Cardiac muscle cell (in vitro differentiated cells and primary cell): ENCODE measurements at regions not wholly inside any gene's neighbourhood (a gene's known extent, or its start where the extent isn't known, plus 50 kb on each side); places are given as distances from the start of the nearest gene placed in this dataset.

Source experiments
- DNase-seq, 2 donors: peaks; one replicate each; pipeline versions ENCODE4 v3.0.0 to v3.0.0-alpha.2; 2010 to 2017; ENCODE audit warnings: low read depth in 1 of 2, low spot score in 1 of 2
- H3K27ac ChIP-seq: fragments of 200-600 bp; sonication (generic); 2 replicates; pipeline ENCODE4 v1.5.1; 2016
- H3K27me3 ChIP-seq: fragments of 200-600 bp; sonication (generic); 2 replicates; pipeline ENCODE4 v1.6.0; 2016; ENCODE audit warnings: control low read depth
- H3K36me3 ChIP-seq: fragments of 200-600 bp; sonication (generic); 2 replicates; pipeline ENCODE4 v1.5.1; 2016; ENCODE audit warnings: control low read depth
- H3K4me1 ChIP-seq: fragments of 200-600 bp; sonication (generic); 2 replicates; pipeline ENCODE4 v1.8.1; 2017; ENCODE audit warnings: low read depth, mild to moderate bottlenecking, mixed run types
- H3K4me3 ChIP-seq: fragments of 200-600 bp; sonication (generic); 2 replicates; pipeline ENCODE4 v1.5.1; 2016; ENCODE audit warnings: mild to moderate bottlenecking
- H3K9me3 ChIP-seq: fragments of 200-600 bp; sonication (generic); 2 replicates; pipeline ENCODE4 v1.5.1; 2017; ENCODE audit warnings: low read depth, mild to moderate bottlenecking, control low read depth
- CTCF ChIP-seq: IDR thresholded peaks from 2 replicates; pipeline ENCODE4 v1.5.1; 2012; ENCODE audit warnings: low read depth, mild to moderate bottlenecking, low read length

GRCh38 chr3:21894459-21895340, 143.7 kb upstream of the ZNF385D start:
- peak; percentile 37 to 49 for DNase-seq
- Histone ChIP-seq H3K9me3 (no peaks in the 10 kb centered on the region), H3K4me3 (no peak overlapping the region), H3K27me3 (no peaks in the 10 kb centered on the region), H3K27ac (no peak overlapping the region), H3K4me1 (no peaks in the 10 kb centered on the region), H3K36me3 (no peaks in the 10 kb centered on the region)
- peak; percentile 55 for TF ChIP-seq CTCF

- no peaks in the 10 kb centered on the region for H3K36me3 ChIP-seq
- H3K4me1 ChIP-seq = no peaks in the 10 kb centered on the region
- no peaks in the 10 kb centered on the region for H3K9me3 ChIP-seq
- H3K27me3 ChIP-seq = no peaks in the 10 kb centered on the region
- no peak overlapping the region for H3K4me3 ChIP-seq
- no peak for DNase-seq
- TF ChIP-seq CTCF = no peak
- no peak overlapping the region for H3K27ac ChIP-seq
Observed at GRCh38 chr3:21898316-21898715, 147.3 kb upstream of the ZNF385D start.

- DNase-seq = no peak
- Histone ChIP-seq H3K36me3 (no peaks in the 10 kb centered on the region), H3K4me1 (no peaks in the 10 kb centered on the region), H3K9me3 (no peaks in the 10 kb centered on the region), H3K27ac (no peak overlapping the region), H3K27me3 (no peaks in the 10 kb centered on the region), H3K4me3 (no peak overlapping the region)
- TF ChIP-seq CTCF = no peak
Observed at GRCh38 chr3:21901484-21901883, 150.5 kb upstream of the ZNF385D start.

- H3K4me3 ChIP-seq = no peak overlapping the region
- TF ChIP-seq CTCF = no peak
- no peaks in the 10 kb centered on the region for H3K36me3 ChIP-seq
- H3K27me3 ChIP-seq = no peaks in the 10 kb centered on the region
- H3K4me1 ChIP-seq = no peaks in the 10 kb centered on the region
- H3K9me3 ChIP-seq = no peaks in the 10 kb centered on the region
- no peak overlapping the region for H3K27ac ChIP-seq
- no peak for DNase-seq
Observed at GRCh38 chr3:21902956-21903355, 151.9 kb upstream of the ZNF385D start.

GRCh38 chr3:21909096-21909495, 158.1 kb upstream of the ZNF385D start:
- Histone ChIP-seq H3K27ac (no peak overlapping the region), H3K4me1 (no peaks in the 10 kb centered on the region), H3K27me3 (no peaks in the 10 kb centered on the region), H3K9me3 (no peaks in the 10 kb centered on the region), H3K36me3 (no peaks in the 10 kb centered on the region), H3K4me3 (no peak overlapping the region)
- no peak for TF ChIP-seq CTCF
- no peak for DNase-seq
